ENCODE measurements at regions not wholly inside any gene's neighbourhood (a gene's known extent, or its start where the extent isn't known, plus 50 kb on each side); places are given as distances from the start of the nearest gene placed in this dataset.

- TF ChIP-seq POLR2A (IDR thresholded peaks at IDR 0.05) (no peak), CTCF (IDR thresholded peaks at IDR 0.05) (no peak)
Observed at GRCh38 chr14:97417331-97417730, 620.1 kb downstream of the VRK1 start.
